ENCODE measurements at regions not wholly inside any gene's neighbourhood (a gene's known extent, or its start where the extent isn't known, plus 50 kb on each side); places are given as distances from the start of the nearest gene placed in this dataset.
A peak's percentile ranks its signal among the peaks of the same experiment; 100 is the strongest.
"Not testable (repeated sequence)": the region's sequence is repeated elsewhere in the genome, so short reads cannot be mapped to it uniquely, and the experiment has no call there.

DNA sequence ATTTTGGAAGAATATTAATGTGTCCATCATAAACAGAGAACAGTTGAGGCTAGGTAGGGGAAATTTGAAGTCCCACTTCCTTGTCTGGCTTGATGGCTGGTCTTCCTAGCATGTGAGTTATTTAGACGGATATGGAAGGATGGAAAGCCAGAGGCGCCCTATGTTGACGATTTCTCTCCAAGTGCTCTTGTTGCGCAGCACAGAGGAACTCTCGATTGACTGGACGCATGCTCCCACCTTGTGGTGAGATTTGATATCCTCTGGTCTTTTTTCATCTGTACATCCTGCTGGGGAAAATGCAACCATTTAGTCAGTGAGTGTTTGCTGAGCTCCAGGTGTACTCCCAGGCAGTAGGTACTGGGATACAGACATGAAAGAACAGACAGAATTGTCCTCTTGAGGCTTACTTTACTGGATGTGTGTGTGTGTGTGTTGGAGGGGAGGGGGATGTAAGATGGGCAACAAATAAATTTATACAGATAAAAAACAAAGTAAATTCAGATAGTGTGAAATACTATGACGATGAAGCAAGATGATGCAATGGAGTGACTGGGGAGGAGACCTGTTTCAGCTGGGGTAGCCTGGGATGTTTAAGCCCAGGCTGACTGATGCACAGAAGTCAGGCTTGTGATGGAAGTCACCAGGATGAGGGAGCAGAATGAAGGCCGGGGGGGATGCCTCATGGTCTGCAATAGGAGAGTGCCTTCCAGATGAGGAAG lies 137.2 kb downstream of the TRIM43 start:
- DNase-seq: peak; percentile 92

DNA sequence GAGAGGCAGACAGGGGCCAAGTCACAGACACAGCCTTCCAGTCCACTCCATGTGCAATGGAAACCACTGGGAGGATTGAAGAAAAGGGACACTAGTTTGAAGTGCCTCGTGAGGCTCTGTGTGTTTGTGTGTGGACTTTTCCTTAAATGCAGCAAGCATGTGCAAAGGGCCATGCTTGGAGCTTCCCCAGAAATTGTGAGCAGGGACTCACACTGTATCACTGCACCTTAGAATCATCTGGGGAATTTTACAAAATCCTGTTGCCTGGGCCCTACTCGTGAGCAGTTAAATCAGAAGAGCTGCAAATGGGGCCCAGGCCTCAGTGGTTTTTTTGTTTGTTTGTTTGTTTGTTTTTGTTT lies 137.8 kb downstream of the TRIM43 start:
- no peak for DNase-seq

- no peak for DNase-seq
Measured at GRCh38 chr2:95730813-95731212, 139.0 kb downstream of the TRIM43 start.

DNA sequence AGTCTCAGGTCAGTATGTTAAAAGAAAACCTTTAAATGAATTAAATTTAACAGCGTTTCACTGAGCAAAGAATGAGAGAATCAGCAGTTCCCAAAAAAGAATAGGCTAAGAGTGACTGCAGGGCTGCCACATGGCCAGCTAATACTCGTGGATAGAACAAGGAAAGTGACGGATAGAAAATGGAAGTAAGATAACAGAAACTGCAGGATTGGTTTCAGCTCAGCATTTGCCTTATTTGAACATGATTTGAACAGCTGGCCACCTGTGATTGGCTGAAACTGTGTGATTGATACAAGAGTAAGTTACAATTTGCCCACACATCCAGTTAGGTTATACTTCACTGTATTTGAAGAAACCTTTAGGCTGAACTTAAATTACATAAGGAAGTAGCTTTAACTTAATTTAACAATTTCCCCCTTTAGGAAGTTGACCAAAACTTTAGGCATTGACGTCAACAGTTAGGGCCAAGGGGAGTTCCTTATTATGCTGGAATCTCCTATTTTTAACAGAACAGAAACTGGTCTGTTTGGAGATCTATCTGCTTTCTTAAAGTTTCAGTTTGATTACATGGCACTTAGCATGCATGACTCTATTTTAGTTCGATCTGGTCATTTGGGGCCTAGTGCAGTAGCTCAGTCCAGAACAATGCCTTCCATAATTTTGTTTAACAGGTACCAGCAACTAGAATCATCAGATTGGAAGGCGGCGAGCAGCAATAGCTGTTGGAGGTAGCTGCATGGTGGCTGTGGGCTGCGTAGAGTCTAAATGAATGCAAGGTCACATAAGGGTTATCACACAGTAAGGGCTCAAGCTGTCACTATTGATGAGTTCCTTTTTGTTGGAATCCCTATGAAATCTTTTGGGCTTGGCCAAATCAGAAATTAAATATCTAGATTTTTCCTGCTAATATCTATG lies 143.4 kb downstream of the TRIM43 start:
- DNase-seq: no peak

- DNase-seq: no peak
Measured at GRCh38 chr2:95738301-95738700, 146.5 kb downstream of the TRIM43 start.

DNA sequence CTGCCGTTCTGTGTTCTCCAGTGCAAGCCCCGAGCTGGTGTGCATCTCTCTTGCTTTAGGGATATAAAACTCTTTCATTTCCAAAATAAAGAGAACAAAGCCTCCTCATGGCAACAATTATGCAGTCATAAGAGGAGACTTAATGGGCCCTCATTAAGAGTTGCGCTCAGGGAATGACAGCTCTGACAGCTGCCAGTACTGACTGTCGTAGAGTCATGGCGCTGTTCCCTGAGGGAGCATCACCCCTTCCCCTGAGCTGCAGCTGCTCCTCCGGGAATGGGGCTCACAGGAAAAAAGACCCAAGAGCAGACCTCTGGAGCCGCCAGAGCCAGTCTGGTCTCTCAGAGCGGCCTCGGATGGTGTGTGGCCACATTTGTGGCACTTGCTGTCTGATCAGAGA lies 160.3 kb downstream of the TRIM43 start:
- DNase-seq: not testable (repeated sequence)

- DNase-seq: not testable (repeated sequence)
Measured at GRCh38 chr2:95753812-95754211, 162.0 kb downstream of the TRIM43 start.

- DNase-seq: not testable (repeated sequence)
Measured at GRCh38 chr2:95754213-95754612, 162.4 kb downstream of the TRIM43 start.

DNA sequence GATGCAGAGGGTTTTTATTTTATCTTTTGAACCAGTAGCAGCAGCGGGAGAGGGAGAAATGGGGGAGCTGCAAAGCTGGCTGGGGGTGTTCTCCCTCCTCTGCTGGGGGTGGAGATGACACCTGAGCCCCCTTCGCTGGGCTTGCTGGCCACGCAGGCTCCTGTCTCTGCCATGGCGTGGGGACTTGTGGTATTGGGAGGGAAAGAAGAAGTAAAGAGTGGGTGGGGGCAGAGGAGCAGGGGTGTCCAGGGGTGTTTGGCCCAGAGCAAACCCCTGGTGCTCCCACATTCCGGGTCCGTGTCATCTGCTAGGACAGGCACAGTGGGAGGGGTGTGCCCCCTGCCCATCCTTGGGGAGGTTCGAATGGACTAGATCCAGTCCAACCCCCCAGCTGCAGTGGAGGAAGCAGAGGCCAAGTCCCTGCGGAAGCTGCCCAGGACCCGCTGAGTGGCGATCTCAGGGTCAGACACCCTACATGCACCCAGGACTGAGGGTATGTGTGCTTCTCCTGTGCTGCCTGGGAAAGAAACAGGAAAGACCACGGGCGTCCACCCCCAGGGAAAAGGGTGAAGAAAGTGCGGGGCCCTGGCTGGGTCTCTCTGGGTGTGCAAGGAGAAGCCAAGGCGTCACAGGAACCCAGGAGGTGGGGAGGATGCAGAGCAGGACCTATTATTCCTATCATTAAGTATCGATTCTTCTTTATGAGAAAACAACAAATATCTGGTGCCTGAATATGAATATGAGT lies 163.2 kb downstream of the TRIM43 start:
- DNase-seq: not testable (repeated sequence)

DNA sequence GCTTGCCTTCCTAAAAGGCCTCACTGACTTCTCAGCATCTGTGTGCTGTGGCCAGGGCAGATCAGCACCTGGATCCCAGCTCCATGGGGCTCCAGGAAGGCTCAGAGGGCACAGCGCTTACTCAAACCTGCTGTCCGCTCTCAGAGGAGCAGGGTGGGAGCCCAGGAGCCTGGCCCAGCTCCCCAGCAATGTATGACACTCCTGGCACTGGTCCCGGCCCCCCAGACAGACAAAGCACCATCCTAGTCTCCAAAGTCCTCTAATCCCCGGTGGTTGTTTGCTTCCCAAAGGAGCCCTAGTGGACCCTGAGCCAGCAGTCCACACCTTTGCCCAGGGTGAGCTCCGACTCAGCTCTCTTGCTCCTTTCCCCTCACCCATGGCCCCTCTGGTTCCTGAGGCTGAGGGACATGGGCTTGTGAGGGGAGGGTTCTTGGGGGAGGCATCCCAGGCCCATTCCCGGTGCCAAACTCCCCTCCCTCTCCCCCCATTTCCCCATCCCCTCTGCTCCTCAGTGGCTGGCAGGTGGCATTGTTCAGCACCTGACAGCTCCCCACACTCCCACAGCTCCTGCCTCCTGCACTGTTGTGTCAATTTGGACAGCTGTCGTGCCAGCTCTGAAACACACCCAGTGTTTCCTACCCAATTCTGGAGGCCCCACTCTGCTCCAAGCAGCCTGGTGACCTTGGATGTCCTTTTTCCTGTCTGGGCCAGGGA lies 164.3 kb downstream of the TRIM43 start:
- DNase-seq: peak; percentile 40

GRCh38 chr2:95757988-95758387 lies 166.2 kb downstream of the TRIM43 start:
- no peak for DNase-seq

DNA sequence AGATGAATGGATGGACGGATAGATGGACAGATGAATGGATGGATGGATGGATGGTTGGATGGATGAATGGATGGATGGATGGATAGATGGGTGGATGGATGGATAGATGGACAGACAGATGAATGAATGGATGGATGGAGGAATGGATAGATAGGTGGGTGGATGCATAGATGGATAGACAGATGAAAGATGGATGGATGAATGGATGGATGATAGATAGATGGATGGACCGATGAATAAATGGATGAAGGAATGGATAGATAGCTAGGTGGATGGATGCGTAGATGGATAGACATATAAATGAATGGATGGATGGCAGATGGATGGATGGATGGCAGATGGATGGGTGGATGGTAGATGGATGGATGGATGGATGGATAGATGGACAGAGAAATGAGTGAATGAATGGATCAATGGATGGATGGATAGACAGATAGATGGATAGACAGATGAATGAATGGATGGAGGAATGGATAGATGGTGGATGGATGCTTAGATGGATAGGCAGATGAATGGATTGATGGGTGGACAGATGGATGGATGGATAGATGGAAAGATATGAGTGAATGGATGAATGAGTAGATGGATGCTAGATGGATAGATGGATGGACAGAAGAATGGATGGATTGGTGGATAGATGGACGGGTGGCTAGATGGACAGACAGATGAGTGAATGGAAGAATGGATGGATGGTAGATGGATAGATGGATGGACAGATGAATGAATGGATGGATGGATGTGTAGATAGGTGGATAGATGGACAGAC lies 167.9 kb downstream of the TRIM43 start:
- no peak for DNase-seq

DNA sequence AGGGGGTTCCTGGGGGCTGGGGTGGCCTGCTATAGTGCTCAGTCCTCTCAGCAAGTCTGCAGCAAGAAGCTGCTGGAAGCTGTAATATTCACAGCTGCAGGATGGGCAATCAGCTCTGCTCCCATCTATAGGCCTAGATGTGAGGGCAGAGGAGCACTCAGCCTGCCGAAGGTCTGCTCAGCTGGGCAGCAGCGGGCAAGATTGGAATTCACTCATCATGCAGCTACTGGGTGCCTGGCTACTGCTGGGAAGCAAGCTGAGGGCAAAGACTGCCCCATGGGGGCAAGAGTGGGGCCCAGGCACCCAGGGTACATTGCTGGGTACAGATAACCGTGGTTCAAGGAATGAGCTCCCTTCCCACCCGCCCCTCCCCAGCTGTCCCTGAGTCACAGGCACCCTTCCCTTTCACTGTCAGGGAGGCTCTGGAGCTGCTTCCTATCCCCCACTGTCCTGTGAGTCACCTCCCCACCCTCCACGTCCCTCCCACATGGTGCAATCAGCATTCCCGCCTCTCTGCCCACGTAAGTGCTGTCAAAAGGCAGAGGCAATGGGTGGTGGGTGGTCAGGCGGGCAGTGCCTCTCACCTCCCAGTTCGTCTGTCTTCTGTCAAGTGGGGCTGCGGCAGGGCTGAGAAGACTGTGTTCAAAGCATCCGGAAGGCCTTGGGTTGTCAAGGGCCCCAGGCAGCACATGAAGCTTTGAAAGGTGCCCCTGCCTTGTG lies 169.2 kb downstream of the TRIM43 start:
- no peak for DNase-seq

DNA sequence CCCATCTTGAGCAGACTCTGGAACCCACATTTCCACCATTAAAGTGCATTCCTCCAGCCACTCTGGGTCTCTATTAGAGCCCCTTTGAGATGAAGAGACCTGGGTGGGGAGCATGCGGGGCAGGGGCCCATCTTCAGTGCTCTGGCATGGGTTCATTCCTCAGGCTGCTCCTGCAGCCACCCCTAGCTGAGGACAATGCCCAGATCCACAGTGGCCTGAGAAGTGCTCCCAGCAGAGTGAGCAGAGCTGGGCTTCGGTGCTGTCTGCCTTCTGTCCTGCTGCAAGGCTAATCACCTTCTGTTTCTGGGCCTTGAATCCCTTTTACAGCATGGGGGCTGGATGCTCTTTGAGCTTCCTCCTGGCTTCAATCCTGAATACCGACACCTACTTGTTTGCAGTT lies 169.8 kb downstream of the TRIM43 start:
- no peak for DNase-seq

DNA sequence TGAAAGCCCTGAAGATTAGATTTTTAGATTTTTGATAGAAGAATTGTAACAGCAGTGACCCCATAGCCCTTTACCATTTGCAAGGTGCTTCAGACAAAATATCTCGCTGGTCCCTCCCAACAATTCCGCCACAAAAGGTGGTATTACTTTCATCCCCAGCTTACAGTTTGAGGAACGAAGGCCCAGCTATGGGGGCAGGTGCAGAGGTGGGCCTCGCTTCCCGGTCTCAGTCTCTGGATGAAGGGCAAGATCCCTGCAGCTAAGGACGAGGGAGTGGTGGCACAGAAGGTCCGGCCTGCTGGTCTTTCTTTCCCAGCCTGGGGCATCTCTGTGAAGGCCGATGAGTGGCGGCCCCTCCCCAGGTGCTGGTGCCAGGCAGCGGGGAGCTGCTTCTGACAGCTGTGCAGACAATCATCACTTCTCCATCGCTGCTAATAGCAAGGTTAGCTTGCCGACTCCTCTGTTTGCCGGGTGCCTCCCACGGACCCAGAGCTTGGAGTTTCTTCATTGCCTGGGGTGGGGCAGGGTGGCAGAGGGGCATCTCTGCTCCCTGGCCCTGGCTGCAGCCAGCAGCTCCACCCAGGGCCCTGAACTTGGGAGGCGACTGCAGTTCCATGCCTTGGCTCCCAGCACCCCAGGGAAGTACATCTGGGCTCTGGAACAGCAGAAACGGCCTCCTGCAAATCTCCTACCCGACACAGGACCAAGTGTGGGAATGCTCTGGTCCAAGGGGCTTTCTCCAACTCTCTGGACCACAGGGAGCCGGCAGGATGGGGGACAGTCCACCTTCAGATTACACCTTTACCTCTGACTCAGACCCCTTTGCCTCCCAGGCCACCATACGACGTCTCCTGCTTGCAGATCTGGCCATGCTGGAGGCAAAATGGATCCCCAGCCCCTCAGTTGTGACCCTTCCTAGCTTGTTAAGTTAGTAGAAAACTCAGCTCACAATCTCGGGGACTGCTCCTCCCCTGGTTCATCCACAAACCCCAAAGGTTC lies 170.5 kb downstream of the TRIM43 start:
- not testable (repeated sequence) for DNase-seq

- DNase-seq: not testable (repeated sequence)
Measured at GRCh38 chr2:95763074-95763473, 171.3 kb downstream of the TRIM43 start.

GRCh38 chr2:95764966-95765365 lies 173.2 kb downstream of the TRIM43 start:
- not testable (repeated sequence) for DNase-seq

GRCh38 chr2:95765925-95766910 lies 174.4 kb downstream of the TRIM43 start:
- DNase-seq: not testable (repeated sequence)

GRCh38 chr2:95767531-95767930 lies 175.7 kb downstream of the TRIM43 start:
- not testable (repeated sequence) for DNase-seq

Data from DMS153 (cell line).